Lower leg skin (tissue), 3 donors: ENCODE measurements at regions not wholly inside any gene's neighbourhood (a gene's known extent, or its start where the extent isn't known, plus 50 kb on each side); places are given as distances from the start of the nearest gene placed in this dataset.

Experiments used
- POLR2A ChIP-seq, 2 donors: fragments of 450-650 bp; IDR thresholded peaks; one replicate each; pipeline ENCODE4 v1.6.1; 2016 to 2017; ENCODE audit warnings: antibody characterized with exemption in 2 of 2, mild to moderate bottlenecking in 1 of 2, moderate library complexity in 1 of 2
- TF ChIP-seq, protein P1 (sequence below), 3 donors: fragments of 450-650 bp; IDR thresholded peaks; one replicate each; pipeline ENCODE4 v1.5.1; 2016; ENCODE audit warnings: antibody characterized with exemption in 3 of 3, mild to moderate bottlenecking in 3 of 3, moderate library complexity in 2 of 3

DNA sequence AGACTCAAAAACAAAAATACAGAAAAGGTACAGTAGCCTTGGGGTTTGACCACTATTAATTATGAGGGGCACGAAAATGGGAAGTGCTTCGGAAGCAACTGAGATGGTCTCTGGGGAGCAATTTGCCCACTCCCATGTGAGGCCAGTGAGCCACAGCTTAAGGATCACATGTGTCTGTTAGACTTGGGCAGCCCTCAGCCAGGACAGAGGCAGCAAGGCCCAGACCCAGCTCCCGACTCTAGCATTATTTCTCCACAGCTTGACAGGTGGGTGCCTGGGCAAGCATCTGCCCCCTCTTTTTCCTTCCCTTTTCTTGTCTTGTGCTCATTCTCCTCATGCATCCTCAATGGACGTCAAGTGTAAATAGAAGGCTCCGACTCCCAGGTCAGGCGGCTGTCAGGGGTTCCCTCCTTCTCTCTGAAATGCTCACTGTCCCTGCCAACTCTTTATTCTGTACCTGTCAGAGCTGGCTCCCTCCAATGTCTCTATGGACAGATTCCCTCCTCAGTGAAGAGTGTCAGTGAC, 137.0 kb upstream of the RCN1 start:
- TF ChIP-seq, protein P1, sequence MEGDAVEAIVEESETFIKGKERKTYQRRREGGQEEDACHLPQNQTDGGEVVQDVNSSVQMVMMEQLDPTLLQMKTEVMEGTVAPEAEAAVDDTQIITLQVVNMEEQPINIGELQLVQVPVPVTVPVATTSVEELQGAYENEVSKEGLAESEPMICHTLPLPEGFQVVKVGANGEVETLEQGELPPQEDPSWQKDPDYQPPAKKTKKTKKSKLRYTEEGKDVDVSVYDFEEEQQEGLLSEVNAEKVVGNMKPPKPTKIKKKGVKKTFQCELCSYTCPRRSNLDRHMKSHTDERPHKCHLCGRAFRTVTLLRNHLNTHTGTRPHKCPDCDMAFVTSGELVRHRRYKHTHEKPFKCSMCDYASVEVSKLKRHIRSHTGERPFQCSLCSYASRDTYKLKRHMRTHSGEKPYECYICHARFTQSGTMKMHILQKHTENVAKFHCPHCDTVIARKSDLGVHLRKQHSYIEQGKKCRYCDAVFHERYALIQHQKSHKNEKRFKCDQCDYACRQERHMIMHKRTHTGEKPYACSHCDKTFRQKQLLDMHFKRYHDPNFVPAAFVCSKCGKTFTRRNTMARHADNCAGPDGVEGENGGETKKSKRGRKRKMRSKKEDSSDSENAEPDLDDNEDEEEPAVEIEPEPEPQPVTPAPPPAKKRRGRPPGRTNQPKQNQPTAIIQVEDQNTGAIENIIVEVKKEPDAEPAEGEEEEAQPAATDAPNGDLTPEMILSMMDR (IDR thresholded peaks at IDR 0.05), result no peak
- no peak for TF ChIP-seq POLR2A (IDR thresholded peaks at IDR 0.05)
